HepG2 (cell line): ENCODE measurements at regions not wholly inside any gene's neighbourhood (a gene's known extent, or its start where the extent isn't known, plus 50 kb on each side); places are given as distances from the start of the nearest gene placed in this dataset.

Experiments
- ELK4 ChIP-seq: sonication (generic); formaldehyde crosslinking; IDR thresholded peaks from 2 replicates; pipeline ENCODE4 v1.9.0; 2021; ENCODE audit warnings: missing genetic modification reagents, borderline replicate concordance
- GABPA ChIP-seq, 2 experiments: IDR thresholded peaks; 2 replicates each; pipeline ENCODE4 v1.6.1; 2011 to 2016; ENCODE audit warnings: low read depth in 2 of 2, low read length in 1 of 2, missing biosample characterization in 1 of 2, missing genetic modification characterization in 1 of 2
- JDP2 ChIP-seq: sonication (generic); formaldehyde crosslinking; IDR thresholded peaks from 2 replicates; pipeline ENCODE4 v1.8.1; 2022; ENCODE audit warnings: missing genetic modification reagents, borderline replicate concordance
- KDM5B ChIP-seq: sonication (generic); formaldehyde crosslinking; IDR thresholded peaks from 2 replicates; pipeline ENCODE4 v1.4.0; 2020; ENCODE audit warnings: missing genetic modification reagents, mild to moderate bottlenecking, borderline replicate concordance
- MYC ChIP-seq: sonication (generic); formaldehyde crosslinking; IDR thresholded peaks from 2 replicates; pipeline ENCODE4 v1.9.0; 2021; ENCODE audit warnings: missing genetic modification reagents, borderline replicate concordance
- PCBP2 ChIP-seq: fragments of 200-400 bp; formaldehyde crosslinking; optimal IDR thresholded peaks from 2 replicates; pipeline ENCODE3; 2018; ENCODE audit warnings: low read length, low read depth; ENCODE audit not compliant: poor library complexity, severe bottlenecking
- POLR2AphosphoS5 ChIP-seq: IDR thresholded peaks from 2 replicates; pipeline ENCODE4 v1.6.1; 2012; ENCODE audit warnings: low read depth, low read length
- TBP ChIP-seq: sonication (generic); formaldehyde crosslinking; IDR thresholded peaks from 2 replicates; pipeline ENCODE4 v1.5.0; 2020; ENCODE audit warnings: missing genetic modification reagents
- TEAD3 ChIP-seq: optimal IDR thresholded peaks from 2 replicates; pipeline ENCODE3; 2016; ENCODE audit warnings: borderline replicate concordance

- TF ChIP-seq POLR2AphosphoS5 (no peak), TBP (no peak), GABPA (IDR thresholded peaks at IDR 0.05; ENCODE audit: low read depth, low read length) (no peak), GABPA (CRISPR knock-in tag; IDR thresholded peaks at IDR 0.05; ENCODE audit: low read depth) (no peak), TEAD3 (CRISPR knock-in tag) (no peak), MYC (no peak), PCBP2 (no peak), ELK4 (CRISPR knock-in tag) (no peak), KDM5B (CRISPR knock-in tag) (no peak), JDP2 (no peak)
Observed at GRCh38 chr18:10235661-10235952, 218.8 kb upstream of the APCDD1 start.
